Endothelial cell of umbilical vein (primary cell): ENCODE measurements at regions not wholly inside any gene's neighbourhood (a gene's known extent, or its start where the extent isn't known, plus 50 kb on each side); places are given as distances from the start of the nearest gene placed in this dataset.

Experiments
- BruUV-seq: library from RNA; stranded (reverse); fragments of 400-500 nt; replicated peaks from 2 replicates; lab custom pipeline; 2021; lab: Mats Ljungman, UMichigan
- CTCF ChIA-PET: fragments of 300-600, 350-600 bp; sonication (Branson Sonifier 250); formaldehyde crosslinking; loops from one replicate; lab custom pipeline; 2021; ENCODE audit warnings: antibody characterized with exemption, inconsistent platforms; lab: Charles Lee
- POLR2A ChIA-PET: fragments of 300-600, 350-600 bp; sonication (Branson Sonifier 250); formaldehyde crosslinking; loops from one replicate; lab custom pipeline; 2021; ENCODE audit warnings: antibody characterized with exemption, inconsistent platforms; lab: Charles Lee
- DNase-seq: peaks from one replicate; pipeline ENCODE4 v3.0.0-alpha.2; 2011; ENCODE audit warnings: low read depth, low spot score
- FAIRE-seq: peaks from 2 replicates; lab custom pipeline; 2011; peaks lifted over from hg19 to GRCh38; lab: Jason Lieb, UNC
- H2AFZ ChIP-seq: 2 replicates; pipeline ENCODE4 v1.6.0; 2012; ENCODE audit warnings: low read depth, low read length, control low read depth, inconsistent platforms
- H3K27ac ChIP-seq: 2 replicates; pipeline ENCODE4 v1.5.1; 2011; ENCODE audit warnings: low read depth, mild to moderate bottlenecking, control low read depth, low read length, moderate library complexity; ENCODE audit not compliant: insufficient read depth
- H3K27me3 ChIP-seq, 2 experiments: 2 replicates each; pipeline versions ENCODE4 v1.6.0 to v1.6.1; 2011; ENCODE audit warnings: low read length in 2 of 2, mixed read lengths in 1 of 2; ENCODE audit not compliant: control insufficient read depth in 2 of 2, insufficient read depth in 2 of 2
- H3K36me3 ChIP-seq, 2 experiments: 2 replicates in 1 of 2; 3 replicates in 1 of 2; pipeline ENCODE4 v1.5.1; 2011; ENCODE audit warnings: low read length in 2 of 2, mild to moderate bottlenecking in 1 of 2, moderate library complexity in 1 of 2; ENCODE audit not compliant: control insufficient read depth in 2 of 2, insufficient read depth in 2 of 2; ENCODE audit errors: extremely low read depth in 1 of 2
- H3K4me1 ChIP-seq: 3 replicates; pipeline ENCODE4 v1.5.1; 2011; ENCODE audit warnings: mild to moderate bottlenecking, low read length; ENCODE audit not compliant: control insufficient read depth, insufficient read depth; ENCODE audit errors: extremely low read depth
- H3K4me2 ChIP-seq: 2 replicates; pipeline ENCODE4 v1.6.1; 2011; ENCODE audit warnings: low read length, control low read depth, mixed read lengths; ENCODE audit not compliant: insufficient read depth
- H3K4me3 ChIP-seq, 3 experiments: fragments of 200-600 bp in 1 of 3; sonication (generic), shearing (Covaris generic) in 1 of 3; replicated peaks in 1 of 3; 2 replicates each; pipeline ENCODE4 v1.5.1; 2011 to 2016; ENCODE audit warnings: control low read depth in 3 of 3, low read length in 3 of 3, mild to moderate bottlenecking in 2 of 3, inconsistent platforms in 1 of 3, low read depth in 1 of 3, moderate library complexity in 1 of 3; ENCODE audit not compliant: insufficient read depth in 1 of 3
- H3K79me2 ChIP-seq: 2 replicates; pipeline ENCODE4 v1.6.0; 2012; ENCODE audit warnings: low read length, inconsistent platforms; ENCODE audit not compliant: control insufficient read depth, insufficient read depth
- H3K9ac ChIP-seq: replicated peaks from 2 replicates; pipeline ENCODE3; 2011; ENCODE audit warnings: low read length, control low read depth; ENCODE audit not compliant: insufficient read depth; ENCODE audit errors: extremely low read depth
- H3K9me1 ChIP-seq: replicated peaks from 3 replicates; pipeline ENCODE4 v1.6.0; 2011; ENCODE audit warnings: mild to moderate bottlenecking, low read length; ENCODE audit not compliant: control insufficient read depth, insufficient read depth; ENCODE audit errors: extremely low read depth
- H3K9me3 ChIP-seq: replicated peaks from 2 replicates; pipeline ENCODE4 v1.5.1; 2012; ENCODE audit warnings: low read length, inconsistent platforms; ENCODE audit not compliant: control insufficient read depth, insufficient read depth
- H4K20me1 ChIP-seq: replicated peaks from 2 replicates; pipeline ENCODE3; 2011; ENCODE audit warnings: mild to moderate bottlenecking, low read length; ENCODE audit not compliant: control insufficient read depth, insufficient read depth; ENCODE audit errors: extremely low read depth
- EZH2 ChIP-seq: IDR thresholded peaks from 2 replicates; pipeline ENCODE4 v1.6.1; 2012; ENCODE audit warnings: borderline replicate concordance, low read depth, mild to moderate bottlenecking, moderate library complexity, low read length, inconsistent platforms; ENCODE audit not compliant: severe bottlenecking
- FOS ChIP-seq: IDR thresholded peaks from 2 replicates; pipeline ENCODE4 v1.6.1; 2011; ENCODE audit warnings: mild to moderate bottlenecking, low read length, moderate library complexity, borderline replicate concordance; ENCODE audit not compliant: insufficient read depth
- GATA2 ChIP-seq: IDR thresholded peaks from 2 replicates; pipeline ENCODE4 v1.7.0; 2011; ENCODE audit warnings: low read depth, mild to moderate bottlenecking, moderate library complexity, mixed read lengths, low read length; ENCODE audit not compliant: insufficient read length, insufficient read depth
- JUN ChIP-seq: IDR thresholded peaks from 2 replicates; pipeline ENCODE4 v1.6.1; 2011; ENCODE audit warnings: borderline replicate concordance, low read depth; ENCODE audit not compliant: insufficient read length, insufficient read depth
- MYC ChIP-seq: IDR thresholded peaks from one replicate; pipeline ENCODE4 v1.6.1; 2011; ENCODE audit warnings: mild to moderate bottlenecking, low read depth, low read length
- POLR2A ChIP-seq: IDR thresholded peaks from 2 replicates; pipeline ENCODE4 v1.6.1; 2012; ENCODE audit warnings: low read depth, mild to moderate bottlenecking, control low read depth, low read length
- POLR2AphosphoS5 ChIP-seq: IDR thresholded peaks from 2 replicates; pipeline ENCODE4 v1.6.1; 2012; ENCODE audit warnings: low read depth, mild to moderate bottlenecking, control low read depth, low read length, moderate library complexity; ENCODE audit not compliant: insufficient read depth
- dilution Hi-C: fragments of 300-500 bp; cut with MboI; formaldehyde crosslinking; loops from one replicate; pipeline ENCODE4 v1.15.0; 2019; ENCODE audit warnings: low sequenced_read_pairs; ENCODE audit not compliant: extremely low pct_ligation_motif_present
- intact Hi-C: fragments of 100-400 bp; cut with micrococcal nuclease; formaldehyde crosslinking; loops from one replicate; pipeline ENCODE4 v1.10.0; 2022
- TF ChIP-seq, protein P1 (sequence below): IDR thresholded peaks from 2 replicates; pipeline ENCODE4 v1.6.1; 2011; ENCODE audit not compliant: insufficient read depth, insufficient read length
- TF ChIP-seq, protein P2 (sequence below), 2 donors: IDR thresholded peaks; 1 replicate in 1 of 2; 2 replicates in 1 of 2; pipeline ENCODE4 v1.5.1; 2011; ENCODE audit warnings: low read length in 2 of 2, mild to moderate bottlenecking in 2 of 2, moderate library complexity in 2 of 2, control low read depth in 1 of 2, inconsistent platforms in 1 of 2, low read depth in 1 of 2; ENCODE audit not compliant: insufficient read depth in 1 of 2; ENCODE audit errors: extremely low read depth in 1 of 2

DNA sequence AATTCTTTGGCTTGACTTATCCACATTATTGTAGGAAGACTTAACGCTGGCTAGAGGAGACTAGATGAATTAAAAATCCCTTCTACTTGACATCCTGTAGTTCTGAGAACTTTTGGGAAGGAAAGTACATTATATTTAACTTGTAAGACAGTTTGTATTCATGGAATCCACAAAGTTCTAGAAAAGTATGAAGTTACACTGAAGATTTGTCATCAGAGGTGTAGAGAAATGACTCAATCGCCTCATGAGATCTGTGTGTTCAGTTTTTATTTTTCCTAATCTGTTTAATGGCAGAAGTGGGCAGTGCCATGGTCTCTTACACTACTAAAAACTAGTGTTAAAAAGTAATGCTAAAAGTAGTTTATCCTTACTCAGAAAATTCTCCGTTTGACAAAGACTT is 89.1 kb upstream of the SMIM30 start:
- Histone ChIP-seq H3K4me1 (no peaks in the 10 kb centered on the region), H3K27me3 (no peaks in the 10 kb centered on the region), H3K9me3 (no peaks in the 10 kb centered on the region), H2AFZ (no peak overlapping the region), H3K36me3 (no peaks in the 10 kb centered on the region), H3K9ac (no peak overlapping the region), H4K20me1 (no peaks in the 10 kb centered on the region), H3K27ac (no peak overlapping the region), H3K4me3 (no peak overlapping the region), H3K4me2 (no peak overlapping the region), H3K9me1 (no peaks in the 10 kb centered on the region), H3K79me2 (no peaks in the 10 kb centered on the region)
- dilution Hi-C loops (no loop called here), intact Hi-C loops (no loop called here)
- ChIA-PET POLR2A (no interaction called here), CTCF (no interaction called here)
- FAIRE-seq, result no peak
- no peak for DNase-seq
- TF ChIP-seq MYC (no peak), EZH2 (no peak), JUN (no peak), POLR2AphosphoS5 (no peak), POLR2A (no peak), FOS (no peak), GATA2 (no peak)
- TF ChIP-seq, protein P1, sequence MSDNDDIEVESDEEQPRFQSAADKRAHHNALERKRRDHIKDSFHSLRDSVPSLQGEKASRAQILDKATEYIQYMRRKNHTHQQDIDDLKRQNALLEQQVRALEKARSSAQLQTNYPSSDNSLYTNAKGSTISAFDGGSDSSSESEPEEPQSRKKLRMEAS, result no peak
- TF ChIP-seq, protein P2, sequence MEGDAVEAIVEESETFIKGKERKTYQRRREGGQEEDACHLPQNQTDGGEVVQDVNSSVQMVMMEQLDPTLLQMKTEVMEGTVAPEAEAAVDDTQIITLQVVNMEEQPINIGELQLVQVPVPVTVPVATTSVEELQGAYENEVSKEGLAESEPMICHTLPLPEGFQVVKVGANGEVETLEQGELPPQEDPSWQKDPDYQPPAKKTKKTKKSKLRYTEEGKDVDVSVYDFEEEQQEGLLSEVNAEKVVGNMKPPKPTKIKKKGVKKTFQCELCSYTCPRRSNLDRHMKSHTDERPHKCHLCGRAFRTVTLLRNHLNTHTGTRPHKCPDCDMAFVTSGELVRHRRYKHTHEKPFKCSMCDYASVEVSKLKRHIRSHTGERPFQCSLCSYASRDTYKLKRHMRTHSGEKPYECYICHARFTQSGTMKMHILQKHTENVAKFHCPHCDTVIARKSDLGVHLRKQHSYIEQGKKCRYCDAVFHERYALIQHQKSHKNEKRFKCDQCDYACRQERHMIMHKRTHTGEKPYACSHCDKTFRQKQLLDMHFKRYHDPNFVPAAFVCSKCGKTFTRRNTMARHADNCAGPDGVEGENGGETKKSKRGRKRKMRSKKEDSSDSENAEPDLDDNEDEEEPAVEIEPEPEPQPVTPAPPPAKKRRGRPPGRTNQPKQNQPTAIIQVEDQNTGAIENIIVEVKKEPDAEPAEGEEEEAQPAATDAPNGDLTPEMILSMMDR (IDR thresholded peaks at IDR 0.05; ENCODE audit: extremely low read depth in 1 of 2, insufficient read depth in 1 of 2, low read depth in 1 of 2, low read length in 2 of 2), result no peak
- no TSS peak for BruUV-seq
